ENCODE measurements at regions not wholly inside any gene's neighbourhood (a gene's known extent, or its start where the extent isn't known, plus 50 kb on each side); places are given as distances from the start of the nearest gene placed in this dataset.

- TF ChIP-seq, protein P1, sequence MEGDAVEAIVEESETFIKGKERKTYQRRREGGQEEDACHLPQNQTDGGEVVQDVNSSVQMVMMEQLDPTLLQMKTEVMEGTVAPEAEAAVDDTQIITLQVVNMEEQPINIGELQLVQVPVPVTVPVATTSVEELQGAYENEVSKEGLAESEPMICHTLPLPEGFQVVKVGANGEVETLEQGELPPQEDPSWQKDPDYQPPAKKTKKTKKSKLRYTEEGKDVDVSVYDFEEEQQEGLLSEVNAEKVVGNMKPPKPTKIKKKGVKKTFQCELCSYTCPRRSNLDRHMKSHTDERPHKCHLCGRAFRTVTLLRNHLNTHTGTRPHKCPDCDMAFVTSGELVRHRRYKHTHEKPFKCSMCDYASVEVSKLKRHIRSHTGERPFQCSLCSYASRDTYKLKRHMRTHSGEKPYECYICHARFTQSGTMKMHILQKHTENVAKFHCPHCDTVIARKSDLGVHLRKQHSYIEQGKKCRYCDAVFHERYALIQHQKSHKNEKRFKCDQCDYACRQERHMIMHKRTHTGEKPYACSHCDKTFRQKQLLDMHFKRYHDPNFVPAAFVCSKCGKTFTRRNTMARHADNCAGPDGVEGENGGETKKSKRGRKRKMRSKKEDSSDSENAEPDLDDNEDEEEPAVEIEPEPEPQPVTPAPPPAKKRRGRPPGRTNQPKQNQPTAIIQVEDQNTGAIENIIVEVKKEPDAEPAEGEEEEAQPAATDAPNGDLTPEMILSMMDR (IDR thresholded peaks at IDR 0.05; ENCODE audit: insufficient read depth, low read length, missing control alignments), result no peak
- peak overlapping the region; percentile 9; the same call in 1 of the 2 replicates for H3K4me3 ChIP-seq (ENCODE audit: low read depth, low read length)
- no peak for DNase-seq (ENCODE audit: low read depth, low spot score)
- ChIA-PET POLR2A (no interaction called here), CTCF (interaction anchor here (1.0 to 2.2 kb wide), 3 partner anchors 11 to 16 kb away, joined by 3 to 9 read pairs (median 3); no protein-coding TSS in a partner anchor)
Observed at GRCh38 chr10:6738112-6738768, 158.2 kb upstream of the PRKCQ start.

DNA sequence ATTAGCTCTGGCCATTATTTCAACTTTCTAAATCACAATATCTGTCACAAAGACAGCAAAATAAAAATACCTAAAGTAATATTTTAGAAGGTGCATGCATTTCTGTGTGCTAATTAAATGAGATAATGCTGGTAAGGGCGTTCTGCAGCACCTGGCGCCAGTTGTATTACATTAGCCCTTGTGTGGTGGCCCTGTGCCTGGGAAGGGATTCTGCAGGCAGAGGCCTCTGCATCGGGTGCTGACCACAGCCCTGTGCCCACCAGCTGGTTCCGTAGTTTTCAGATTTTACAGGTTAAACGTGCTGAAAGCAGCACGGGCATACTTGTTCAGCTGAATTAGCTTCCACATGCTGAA is 157.7 kb upstream of the PRKCQ start:
- DNase-seq (ENCODE audit: low read depth, low spot score), result no peak
- TF ChIP-seq, protein P1 (IDR thresholded peaks at IDR 0.05; ENCODE audit: insufficient read depth, low read length, missing control alignments), result no peak
- POLR2A ChIA-PET, result no interaction called here
- CTCF ChIA-PET, result interaction anchor here (1.0 to 2.2 kb wide), 3 partner anchors 11 to 16 kb away, joined by 3 to 9 read pairs (median 3); no protein-coding TSS in a partner anchor
- H3K4me3 ChIP-seq (ENCODE audit: low read depth, low read length), result no peak overlapping the region

- ChIA-PET CTCF (interaction anchor here (1.2 to 2.2 kb wide), 2 partner anchors 12 to 15 kb away, joined by 3 to 9 read pairs; no protein-coding TSS in a partner anchor), POLR2A (no interaction called here)
- DNase-seq (ENCODE audit: low read depth, low spot score), result no peak
Observed at GRCh38 chr10:6737080-6737641, 157.1 kb upstream of the PRKCQ start.

DNA sequence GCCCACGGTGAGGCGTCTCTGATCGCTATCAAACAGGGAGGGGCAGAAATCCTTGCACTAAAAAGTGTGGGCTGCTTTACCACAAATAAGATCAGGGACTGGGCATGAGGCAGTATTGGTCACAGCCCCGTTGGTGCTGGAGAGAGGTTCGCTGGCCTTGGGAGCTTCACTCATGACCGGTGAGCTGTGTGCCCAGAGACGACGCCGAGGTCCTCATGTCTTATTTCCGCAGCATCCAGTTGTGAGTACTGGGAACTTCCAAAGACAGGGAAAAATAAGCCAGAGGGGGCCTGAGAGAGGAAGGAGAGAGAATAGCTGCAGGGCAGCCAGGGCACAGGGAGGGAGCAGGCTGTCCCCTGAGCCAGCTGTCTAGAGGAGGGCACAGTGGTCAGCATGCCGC is 154.2 kb upstream of the PRKCQ start:
- POLR2A ChIA-PET, result no interaction called here
- TF ChIP-seq, protein P1 (IDR thresholded peaks at IDR 0.05; ENCODE audit: insufficient read depth, low read length, missing control alignments), result no peak
- no peak overlapping the region for H3K4me3 ChIP-seq (ENCODE audit: low read depth, low read length)
- DNase-seq (ENCODE audit: low read depth, low spot score), result no peak
- CTCF ChIA-PET, result no interaction called here

More at GRCh38 chr10:6737080-6737641, 157.1 kb upstream of the PRKCQ start:
- no peak overlapping the region for H3K4me3 ChIP-seq (ENCODE audit: low read depth, low read length)
- TF ChIP-seq, protein P1 (IDR thresholded peaks at IDR 0.05; ENCODE audit: insufficient read depth, low read length, missing control alignments), result no peak

GRCh38 chr10:6729861-6730344 is 149.8 kb upstream of the PRKCQ start:
- POLR2A ChIA-PET, result no interaction called here
- TF ChIP-seq, protein P1 (IDR thresholded peaks at IDR 0.05; ENCODE audit: insufficient read depth, low read length, missing control alignments), result no peak
- CTCF ChIA-PET, result interaction anchor here (1.1 kb wide), 1 partner anchor 8 kb away, joined by 5 read pairs; no protein-coding TSS in a partner anchor
- no peak for DNase-seq (ENCODE audit: low read depth, low spot score)
- H3K4me3 ChIP-seq (ENCODE audit: low read depth, low read length), result no peak overlapping the region

DNA sequence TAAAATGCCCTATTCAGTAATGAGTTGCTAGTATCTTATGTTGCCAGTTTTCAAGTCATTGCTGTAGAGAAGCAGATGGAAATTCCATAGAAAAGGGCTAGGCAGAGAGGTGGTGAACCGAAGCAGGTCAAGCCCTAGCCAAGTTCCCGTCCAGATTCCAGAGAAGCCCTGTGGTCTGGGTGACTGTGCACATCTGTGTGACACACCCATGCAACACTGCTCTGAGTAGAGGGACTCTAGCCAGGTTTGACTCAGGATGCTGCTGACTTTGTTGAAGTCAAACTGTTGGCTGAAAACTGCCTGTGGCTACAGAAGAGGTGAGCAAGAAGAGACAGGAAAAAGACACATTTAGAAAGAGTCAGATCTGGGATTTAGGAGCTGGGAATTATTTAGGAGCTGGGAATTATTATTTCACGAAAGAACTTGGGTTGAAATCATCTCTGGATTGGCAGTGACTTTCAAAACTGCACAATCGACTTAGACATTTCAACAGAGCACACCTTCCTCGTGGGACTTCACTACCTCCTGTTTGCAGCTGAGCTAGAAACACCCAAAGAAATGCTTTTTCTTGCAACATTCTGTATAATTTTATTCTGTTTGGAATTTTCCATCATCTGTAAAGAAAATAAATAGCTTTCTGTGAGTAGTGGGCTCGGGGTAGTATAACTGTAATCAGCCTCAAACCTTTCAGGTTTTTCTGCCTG is 149.1 kb upstream of the PRKCQ start:
- H3K4me3 ChIP-seq (ENCODE audit: low read depth, low read length), result no peak overlapping the region
- no peak for DNase-seq (ENCODE audit: low read depth, low spot score)
- ChIA-PET CTCF (no interaction called here), POLR2A (no interaction called here)
- TF ChIP-seq, protein P1 (IDR thresholded peaks at IDR 0.05; ENCODE audit: insufficient read depth, low read length, missing control alignments), result no peak
